Naive B cell (primary cell): ENCODE measurements at regions not wholly inside any gene's neighbourhood (a gene's known extent, or its start where the extent isn't known, plus 50 kb on each side); places are given as distances from the start of the nearest gene placed in this dataset.
"Not testable (repeated sequence)": the region's sequence is repeated elsewhere in the genome, so short reads cannot be mapped to it uniquely, and the experiment has no call there.

Experiments used
- ATAC-seq, 2 donors: fragments of 150-1000 bp; cut with Tn5 transposase; 2 replicates each; pipeline ENCODE4 v1.10.0; 2021; ENCODE audit warnings: low read depth in 2 of 2, mild to moderate bottlenecking in 2 of 2, moderate library complexity in 2 of 2
- DNase-seq: peaks from one replicate; pipeline ENCODE4 v3.0.0; 2022
- H3K27ac Mint-ChIP-seq, 6 donors: one replicate each; pipeline ENCODE4 v1.8.0; 2020 to 2022; ENCODE audit warnings: mild to moderate bottlenecking in 6 of 6, mixed read lengths in 6 of 6, moderate library complexity in 5 of 6, inconsistent platforms in 2 of 6
- H3K27me3 Mint-ChIP-seq, 3 donors: one replicate each; pipeline ENCODE4 v1.8.0; 2021 to 2022; ENCODE audit warnings: mixed read lengths in 3 of 3, mild to moderate bottlenecking in 1 of 3
- H3K36me3 Mint-ChIP-seq, 2 donors: one replicate each; pipeline ENCODE4 v1.8.0; 2020 to 2022; ENCODE audit warnings: mixed read lengths in 2 of 2, inconsistent platforms in 1 of 2, mild to moderate bottlenecking in 1 of 2
- H3K4me1 Mint-ChIP-seq, 3 donors: one replicate each; pipeline ENCODE4 v1.8.0; 2020 to 2022; ENCODE audit warnings: mixed read lengths in 3 of 3, inconsistent platforms in 1 of 3, mild to moderate bottlenecking in 1 of 3, moderate library complexity in 1 of 3
- H3K4me3 Mint-ChIP-seq, 8 donors: one replicate each; pipeline ENCODE4 v1.8.0; 2020 to 2022; ENCODE audit warnings: mild to moderate bottlenecking in 8 of 8, mixed read lengths in 8 of 8, moderate library complexity in 8 of 8, inconsistent platforms in 2 of 8
- H3K9me3 Mint-ChIP-seq, 7 donors: one replicate each; pipeline ENCODE4 v1.8.0; 2020 to 2022; ENCODE audit warnings: mixed read lengths in 7 of 7, mild to moderate bottlenecking in 5 of 7, inconsistent platforms in 2 of 7, moderate library complexity in 1 of 7

DNA sequence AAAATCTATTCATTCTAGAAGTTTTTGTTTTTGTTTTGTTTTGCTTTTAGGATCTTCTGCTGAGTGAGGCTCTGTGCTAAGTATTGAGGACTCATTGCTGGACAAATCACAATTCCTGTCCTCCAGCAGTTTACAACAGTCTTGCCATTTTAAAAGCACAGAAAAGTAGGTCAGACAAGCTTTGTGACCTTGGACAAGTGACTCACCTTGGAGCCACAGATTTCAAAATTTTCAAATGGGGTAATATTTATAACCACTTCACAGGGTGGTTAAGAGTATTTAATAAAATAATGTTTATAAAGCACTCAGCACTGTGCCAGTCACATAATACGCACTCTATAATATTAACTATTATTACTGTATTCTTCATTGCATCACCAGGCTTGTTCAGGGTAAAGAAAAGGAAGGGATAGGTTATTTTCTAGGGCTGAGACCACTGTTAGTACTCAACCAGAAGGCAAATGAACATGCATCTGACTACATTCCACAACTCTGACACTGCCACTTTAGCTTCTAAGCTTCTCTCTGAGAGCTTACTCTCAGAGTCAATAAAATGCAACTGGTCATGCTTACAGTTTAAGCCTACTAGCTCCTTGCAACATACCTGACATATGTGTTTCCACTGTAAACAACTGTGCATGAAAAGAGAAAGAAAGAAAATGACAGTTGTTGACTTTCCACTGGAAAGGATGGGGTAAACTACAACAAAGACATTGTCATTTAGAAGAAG, 63.2 kb upstream of the FIBIN start:
- Mint-ChIP-seq H3K27me3 (no peaks in the 10 kb centered on the region), H3K9me3 (peaks cover 0 to 19% (median 3%) of the 10 kb centered on the region in 7 donors), H3K4me1 (no peaks in the 10 kb centered on the region)

DNA sequence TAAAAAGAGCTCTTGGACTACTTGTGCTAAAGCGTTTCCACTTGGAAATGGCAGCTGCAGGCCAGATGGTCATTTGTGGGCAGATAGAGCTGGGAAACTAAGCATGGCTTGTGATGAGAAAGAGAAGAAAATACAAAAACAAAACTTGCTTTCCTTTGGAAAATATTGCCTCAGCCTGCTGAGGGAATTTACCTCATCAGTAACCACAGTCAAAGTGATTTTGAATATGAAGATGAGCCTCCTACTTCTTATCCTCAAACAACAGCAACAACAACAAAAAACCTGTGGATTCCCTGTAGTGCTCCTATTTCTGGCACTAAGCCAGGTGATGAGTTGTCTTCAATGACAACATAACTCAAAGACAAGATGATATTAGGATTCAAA, 62.7 kb upstream of the FIBIN start:
- H3K27me3 Mint-ChIP-seq, result no peaks in the 10 kb centered on the region
- H3K4me3 Mint-ChIP-seq, result no peak overlapping the region
- H3K27ac Mint-ChIP-seq, result no peak overlapping the region
- peaks cover 0 to 19% (median 3%) of the 10 kb centered on the region in 7 donors for H3K9me3 Mint-ChIP-seq
- H3K4me1 Mint-ChIP-seq, result no peaks in the 10 kb centered on the region
- DNase-seq (no peak), ATAC-seq (no peak)
- no peaks in the 10 kb centered on the region for H3K36me3 Mint-ChIP-seq

More for the DNA sequence above, 63.2 kb upstream of the FIBIN start:
- no peak for ATAC-seq
- Mint-ChIP-seq H3K36me3 (no peaks in the 10 kb centered on the region), H3K4me3 (no peak overlapping the region), H3K27ac (no peak overlapping the region)
- no peak for DNase-seq

DNA sequence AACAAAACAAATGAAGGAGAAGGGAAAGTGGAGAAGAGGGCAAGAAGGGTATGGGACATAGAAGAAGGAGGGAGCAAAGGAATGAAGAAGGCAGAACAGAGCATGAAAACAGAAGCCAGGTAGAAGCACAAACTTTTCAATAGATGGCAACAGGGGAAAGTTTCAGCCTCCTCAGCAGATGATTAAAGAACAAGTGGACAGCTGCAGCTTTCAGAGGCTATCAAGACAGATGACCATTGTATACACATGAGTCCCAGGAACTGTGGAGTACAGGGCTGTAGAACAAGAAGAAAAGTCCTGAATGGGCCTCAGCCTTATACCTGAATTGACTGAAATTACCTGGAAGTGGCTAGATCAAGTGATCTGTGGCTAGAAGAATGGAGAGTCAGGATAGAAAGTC, 62.0 kb upstream of the FIBIN start:
- Mint-ChIP-seq H3K27ac (no peak overlapping the region), H3K27me3 (no peaks in the 10 kb centered on the region), H3K4me1 (no peaks in the 10 kb centered on the region)

DNA sequence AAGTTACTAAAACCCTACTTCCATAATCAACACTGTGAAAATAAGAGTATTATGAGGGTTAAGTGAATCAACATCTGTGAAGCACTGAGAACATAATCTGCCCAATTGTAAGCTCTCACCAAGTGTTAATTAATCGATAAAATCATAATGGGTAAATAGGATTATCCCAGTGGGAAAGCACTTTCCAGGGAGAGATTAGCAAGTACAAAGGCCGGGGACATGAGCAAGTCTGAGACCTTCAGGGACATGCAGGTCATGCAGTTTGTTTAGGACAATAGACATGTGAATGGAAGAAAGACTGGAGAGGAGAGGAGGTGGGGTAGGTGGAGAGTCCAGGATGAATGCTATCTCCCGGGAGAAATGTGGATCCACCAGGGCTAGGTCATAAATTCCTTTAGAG, 57.8 kb upstream of the FIBIN start:
- Mint-ChIP-seq H3K4me3 (no peak overlapping the region), H3K27ac (no peak overlapping the region), H3K36me3 (no peaks in the 10 kb centered on the region), H3K4me1 (no peaks in the 10 kb centered on the region), H3K27me3 (no peaks in the 10 kb centered on the region), H3K9me3 (peaks cover 0 to 25% (median 6%) of the 10 kb centered on the region in 7 donors)
- DNase-seq (no peak), ATAC-seq (no peak)

More for the DNA sequence above, 62.0 kb upstream of the FIBIN start:
- Mint-ChIP-seq H3K4me3 (no peak overlapping the region), H3K9me3 (peaks cover 0 to 12% (median 3%) of the 10 kb centered on the region in 7 donors), H3K36me3 (no peaks in the 10 kb centered on the region)
- DNase-seq (no peak), ATAC-seq (no peak)

DNA sequence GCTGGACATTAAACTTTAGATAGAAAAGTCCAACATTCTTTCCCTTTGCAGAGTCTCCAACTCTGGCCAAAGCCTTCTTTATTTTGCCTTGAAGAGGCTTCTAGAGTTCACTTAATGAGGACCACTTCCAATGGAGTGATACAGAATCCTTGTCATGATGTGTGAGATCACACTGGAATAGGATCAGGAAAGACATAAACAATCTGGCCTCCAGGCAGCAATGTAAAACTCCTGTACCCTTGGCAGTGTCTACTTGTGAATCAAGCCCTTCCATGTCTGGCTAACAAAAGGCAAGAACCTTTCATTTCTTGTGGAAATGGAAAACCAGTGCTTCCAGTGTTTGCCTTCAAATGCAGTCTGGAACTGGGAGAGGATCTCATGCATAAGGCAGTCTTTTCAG, 56.5 kb upstream of the FIBIN start:
- Mint-ChIP-seq H3K4me3 (no peak overlapping the region), H3K27me3 (no peaks in the 10 kb centered on the region), H3K36me3 (no peaks in the 10 kb centered on the region), H3K4me1 (no peaks in the 10 kb centered on the region), H3K9me3 (peaks cover 0 to 32% (median 6%) of the 10 kb centered on the region in 7 donors), H3K27ac (no peak overlapping the region)
- ATAC-seq (no peak), DNase-seq (no peak)

DNA sequence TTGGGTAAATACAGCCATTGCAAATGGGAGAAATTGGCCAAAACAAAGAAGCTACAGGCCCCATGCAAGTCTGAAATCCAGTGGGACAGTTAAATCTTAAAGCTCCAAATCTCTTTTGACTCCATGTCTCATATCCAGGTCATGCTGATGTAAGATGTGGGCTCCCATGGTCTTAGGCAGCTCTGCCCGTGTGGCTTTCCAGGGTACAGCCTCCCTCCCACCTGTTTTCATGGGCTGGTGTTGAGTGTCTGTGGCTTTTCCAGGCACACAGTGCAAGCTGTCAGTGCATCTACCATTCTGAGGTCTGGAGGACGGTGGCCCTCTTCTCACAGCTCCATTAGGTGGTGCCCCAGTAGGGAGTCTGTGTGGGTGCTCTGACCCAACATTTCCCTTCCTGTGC, 53.4 kb upstream of the FIBIN start:
- H3K27ac Mint-ChIP-seq, H3K27me3 Mint-ChIP-seq, ATAC-seq, H3K4me1 Mint-ChIP-seq, H3K36me3 Mint-ChIP-seq, H3K4me3 Mint-ChIP-seq, DNase-seq: not testable (repeated sequence)
- H3K9me3 Mint-ChIP-seq, result peaks cover 2 to 27% (median 5%) of the 10 kb centered on the region in 7 donors

DNA sequence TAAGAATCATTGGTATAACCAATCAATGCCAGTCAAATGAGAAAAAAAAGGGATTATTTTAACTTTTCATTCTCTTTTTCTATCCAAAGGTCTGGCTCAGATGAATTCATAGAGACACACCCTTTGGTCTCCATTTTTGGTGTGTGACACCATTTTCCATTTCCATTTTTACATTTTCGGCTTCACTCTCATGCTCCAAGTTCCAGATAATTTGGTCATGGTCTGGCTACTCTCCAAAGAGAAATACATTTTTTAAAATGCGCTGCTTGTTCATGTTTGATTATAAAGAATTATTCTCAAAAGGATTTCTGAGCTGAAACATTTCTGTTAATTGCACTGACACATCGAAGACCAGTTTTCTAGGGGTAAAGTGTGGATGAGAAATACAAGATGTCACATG, 51.6 kb upstream of the FIBIN start:
- no peaks in the 10 kb centered on the region for H3K36me3 Mint-ChIP-seq
- ATAC-seq, result no peak
- no peak overlapping the region for H3K27ac Mint-ChIP-seq
- no peaks in the 10 kb centered on the region for H3K27me3 Mint-ChIP-seq
- DNase-seq, result no peak
- H3K4me1 Mint-ChIP-seq, result no peaks in the 10 kb centered on the region
- peaks cover 2 to 26% (median 8%) of the 10 kb centered on the region in 7 donors for H3K9me3 Mint-ChIP-seq
- no peak overlapping the region for H3K4me3 Mint-ChIP-seq

DNA sequence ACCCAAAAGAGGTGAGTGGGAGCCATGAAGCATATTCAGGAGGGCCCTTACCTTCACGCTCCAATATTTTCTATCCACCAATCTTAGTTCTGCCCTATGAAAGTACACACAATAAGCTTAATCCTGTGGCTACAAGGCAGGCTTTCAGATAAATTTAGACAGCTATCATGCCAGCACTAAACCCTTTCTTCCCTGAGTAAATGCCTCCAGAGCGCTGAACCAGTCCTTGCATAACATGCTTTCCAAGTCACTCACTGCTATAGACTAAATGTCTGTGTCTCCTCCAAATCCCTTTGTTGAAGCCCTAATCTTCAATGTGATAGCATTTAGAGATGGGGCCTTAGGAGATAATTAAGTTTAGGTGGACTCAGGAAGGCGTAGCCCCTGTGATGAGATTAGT, 50.3 kb upstream of the FIBIN start:
- H3K4me1 Mint-ChIP-seq, result no peaks in the 10 kb centered on the region
- no peaks in the 10 kb centered on the region for H3K36me3 Mint-ChIP-seq
- peaks cover 2 to 18% (median 10%) of the 10 kb centered on the region in 7 donors for H3K9me3 Mint-ChIP-seq
- no peaks in the 10 kb centered on the region for H3K27me3 Mint-ChIP-seq
- no peak for ATAC-seq
- DNase-seq, result no peak
- no peak overlapping the region for H3K4me3 Mint-ChIP-seq
- no peak overlapping the region for H3K27ac Mint-ChIP-seq
